ENCODE measurements at regions not wholly inside any gene's neighbourhood (a gene's known extent, or its start where the extent isn't known, plus 50 kb on each side); places are given as distances from the start of the nearest gene placed in this dataset.
"Not testable (repeated sequence)": the region's sequence is repeated elsewhere in the genome, so short reads cannot be mapped to it uniquely, and the experiment has no call there.

- no peak for TF ChIP-seq CTCF (IDR thresholded peaks at IDR 0.05; ENCODE audit: control insufficient read depth, insufficient read depth, low read depth, low read length, missing control alignments)
- DNase-seq (ENCODE audit: low read depth) = no peak
- H3K4me3 ChIP-seq (ENCODE audit: control insufficient read depth, low read depth, low read length) = no peak overlapping the region
Measured at GRCh38 chr10:94155722-94156271, 162.1 kb downstream of the PLCE1 start.

- DNase-seq (ENCODE audit: low read depth) = no peak
- no peak overlapping the region for H3K4me3 ChIP-seq (ENCODE audit: control insufficient read depth, low read depth, low read length)
- TF ChIP-seq CTCF (IDR thresholded peaks at IDR 0.05; ENCODE audit: control insufficient read depth, insufficient read depth, low read depth, low read length, missing control alignments) = no peak
Measured at GRCh38 chr10:94156453-94156852, 162.7 kb downstream of the PLCE1 start.

GRCh38 chr10:94165158-94165611, 171.5 kb downstream of the PLCE1 start:
- not testable (repeated sequence) for H3K4me3 ChIP-seq (ENCODE audit: control insufficient read depth, low read depth, low read length); DNase-seq (ENCODE audit: low read depth)

GRCh38 chr10:94172332-94172731, 178.6 kb downstream of the PLCE1 start:
- TF ChIP-seq CTCF (IDR thresholded peaks at IDR 0.05; ENCODE audit: control insufficient read depth, insufficient read depth, low read depth, low read length, missing control alignments) = no peak
- H3K4me3 ChIP-seq (ENCODE audit: control insufficient read depth, low read depth, low read length) = no peak overlapping the region
- DNase-seq (ENCODE audit: low read depth) = no peak

GRCh38 chr10:94173594-94173993, 179.9 kb downstream of the PLCE1 start:
- no peak for DNase-seq (ENCODE audit: low read depth)
- no peak overlapping the region for H3K4me3 ChIP-seq (ENCODE audit: control insufficient read depth, low read depth, low read length)
- no peak for TF ChIP-seq CTCF (IDR thresholded peaks at IDR 0.05; ENCODE audit: control insufficient read depth, insufficient read depth, low read depth, low read length, missing control alignments)

GRCh38 chr10:94174838-94175237, 181.1 kb downstream of the PLCE1 start:
- no peak for TF ChIP-seq CTCF (IDR thresholded peaks at IDR 0.05; ENCODE audit: control insufficient read depth, insufficient read depth, low read depth, low read length, missing control alignments)
- no peak for DNase-seq (ENCODE audit: low read depth)
- no peak overlapping the region for H3K4me3 ChIP-seq (ENCODE audit: control insufficient read depth, low read depth, low read length)

- no peak for TF ChIP-seq CTCF (IDR thresholded peaks at IDR 0.05; ENCODE audit: control insufficient read depth, insufficient read depth, low read depth, low read length, missing control alignments)
- no peak overlapping the region for H3K4me3 ChIP-seq (ENCODE audit: control insufficient read depth, low read depth, low read length)
- no peak for DNase-seq (ENCODE audit: low read depth)
Measured at GRCh38 chr10:94178475-94179253, 184.1 kb downstream of the NOC3L start.
